ENCODE measurements at regions not wholly inside any gene's neighbourhood (a gene's known extent, or its start where the extent isn't known, plus 50 kb on each side); places are given as distances from the start of the nearest gene placed in this dataset.
A peak's percentile ranks its signal among the peaks of the same experiment; 100 is the strongest.
"Not testable (repeated sequence)": the region's sequence is repeated elsewhere in the genome, so short reads cannot be mapped to it uniquely, and the experiment has no call there.

- DNase-seq = no peak
These were observed 246.3 kb downstream of the SUCLG1 start for GRCh38 chr2:84212611-84213314.

GRCh38 chr2:84209941-84210340 is 249.1 kb downstream of the SUCLG1 start:
- DNase-seq = no peak

GRCh38 chr2:84204995-84205394 is 254.1 kb downstream of the SUCLG1 start:
- no peak for DNase-seq

GRCh38 chr2:84202166-84202565 is 256.9 kb downstream of the SUCLG1 start:
- no peak for DNase-seq

GRCh38 chr2:84201158-84201557 is 257.9 kb downstream of the SUCLG1 start:
- DNase-seq = no peak

- no peak for DNase-seq
These were observed 261.2 kb downstream of the SUCLG1 start for GRCh38 chr2:84197901-84198300.

GRCh38 chr2:84194949-84195644 is 264.0 kb downstream of the SUCLG1 start:
- DNase-seq = no peak

GRCh38 chr2:84194181-84194580 is 264.9 kb downstream of the SUCLG1 start:
- no peak for DNase-seq

GRCh38 chr2:84187258-84187657 is 271.8 kb downstream of the SUCLG1 start:
- DNase-seq = no peak

- no peak for DNase-seq
These were observed 277.2 kb downstream of the SUCLG1 start for GRCh38 chr2:84181927-84182326.

- no peak for DNase-seq
These were observed 281.3 kb downstream of the SUCLG1 start for GRCh38 chr2:84177733-84178132.

- DNase-seq = no peak
These were observed 283.1 kb downstream of the SUCLG1 start for GRCh38 chr2:84175970-84176369.

- no peak for DNase-seq
These were observed 283.7 kb downstream of the SUCLG1 start for GRCh38 chr2:84175340-84175739.

- DNase-seq = no peak
These were observed 286.0 kb downstream of the SUCLG1 start for GRCh38 chr2:84173041-84173440.

GRCh38 chr2:84170979-84171378 is 288.1 kb downstream of the SUCLG1 start:
- no peak for DNase-seq

GRCh38 chr2:84169871-84170270 is 289.2 kb downstream of the SUCLG1 start:
- DNase-seq = no peak

GRCh38 chr2:84168552-84168951 is 290.5 kb downstream of the SUCLG1 start:
- not testable (repeated sequence) for DNase-seq

- DNase-seq = no peak
These were observed 293.8 kb downstream of the SUCLG1 start for GRCh38 chr2:84165256-84165655.

GRCh38 chr2:84160453-84160852 is 298.6 kb downstream of the SUCLG1 start:
- DNase-seq = peak; percentile 83

GRCh38 chr2:84158605-84159004 is 300.5 kb downstream of the SUCLG1 start:
- no peak for DNase-seq

GRCh38 chr2:84152462-84152861 is 306.6 kb downstream of the SUCLG1 start:
- DNase-seq = no peak

GRCh38 chr2:84144345-84144744 is 314.7 kb downstream of the SUCLG1 start:
- no peak for DNase-seq

- DNase-seq = no peak
These were observed 322.0 kb downstream of the SUCLG1 start for GRCh38 chr2:84137034-84137433.

GRCh38 chr2:84132370-84132769 is 326.7 kb downstream of the SUCLG1 start:
- no peak for DNase-seq
